RWPE2 (cell line): ENCODE measurements at regions not wholly inside any gene's neighbourhood (a gene's known extent, or its start where the extent isn't known, plus 50 kb on each side); places are given as distances from the start of the nearest gene placed in this dataset.

ENCODE experiments used
- ATAC-seq: fragments of 200-7000 bp; cut with Tn5 transposase; 3 replicates; pipeline ENCODE4 v1.9.1; 2021; ENCODE audit warnings: low read depth
- DNase-seq: peaks from one replicate; pipeline ENCODE4 v3.0.0-alpha.2; 2020; ENCODE audit warnings: low spot score
- H3K27ac ChIP-seq: fragments of 450-650 bp; 2 replicates; pipeline ENCODE4 v1.5.1; 2017; ENCODE audit warnings: mild to moderate bottlenecking; ENCODE audit not compliant: poor library complexity, severe bottlenecking
- H3K27me3 ChIP-seq: fragments of 250-450 bp; sonication (Bioruptor Pico); 2 replicates; pipeline ENCODE4 v1.5.1; 2021; ENCODE audit warnings: mild to moderate bottlenecking, moderate library complexity; ENCODE audit not compliant: insufficient read depth, poor library complexity, severe bottlenecking
- H3K36me3 ChIP-seq: fragments of 250-450 bp; sonication (Bioruptor Pico); 2 replicates; pipeline ENCODE4 v1.5.1; 2020; ENCODE audit warnings: low read depth, mild to moderate bottlenecking, moderate library complexity
- H3K4me1 ChIP-seq: fragments of 250-450 bp; sonication (Bioruptor Pico); 2 replicates; pipeline ENCODE4 v1.5.1; 2021; ENCODE audit warnings: mild to moderate bottlenecking, moderate library complexity; ENCODE audit not compliant: insufficient read depth, poor library complexity, severe bottlenecking
- H3K4me3 ChIP-seq: fragments of 250-450 bp; sonication (Bioruptor Pico); 2 replicates; pipeline ENCODE4 v1.5.1; 2021; ENCODE audit warnings: mild to moderate bottlenecking, moderate library complexity; ENCODE audit not compliant: severe bottlenecking
- H3K9me3 ChIP-seq: fragments of 250-450 bp; sonication (Bioruptor Pico); 2 replicates; pipeline ENCODE4 v1.5.1; 2021; ENCODE audit warnings: mild to moderate bottlenecking, moderate library complexity; ENCODE audit not compliant: severe bottlenecking
- TF ChIP-seq, protein P1 (sequence below): fragments of 450-650 bp; IDR thresholded peaks from one replicate; pipeline ENCODE4 v1.5.1; 2017; ENCODE audit warnings: mild to moderate bottlenecking, moderate library complexity; ENCODE audit not compliant: poor library complexity, severe bottlenecking

DNA sequence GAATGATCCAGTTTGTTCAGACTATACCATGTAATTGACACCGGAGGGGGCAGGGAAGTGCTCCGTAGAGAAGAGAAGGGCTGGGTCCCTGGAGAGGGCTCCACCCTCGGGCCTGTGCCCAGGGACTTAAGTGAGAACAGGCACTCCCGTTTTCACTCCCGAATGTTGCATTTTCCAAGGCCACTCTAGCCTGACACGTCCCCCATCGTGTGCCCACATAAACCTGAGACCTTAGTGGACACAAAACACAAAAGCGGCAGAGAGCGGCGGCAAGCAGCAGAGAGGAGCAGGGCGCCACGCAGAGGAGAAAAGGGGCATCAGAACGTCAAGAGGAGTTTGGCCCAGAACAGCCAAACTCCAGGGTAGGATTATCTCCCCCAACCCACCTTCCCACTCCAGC is 1405.1 kb downstream of the GRIK2 start:
- TF ChIP-seq, protein P1, sequence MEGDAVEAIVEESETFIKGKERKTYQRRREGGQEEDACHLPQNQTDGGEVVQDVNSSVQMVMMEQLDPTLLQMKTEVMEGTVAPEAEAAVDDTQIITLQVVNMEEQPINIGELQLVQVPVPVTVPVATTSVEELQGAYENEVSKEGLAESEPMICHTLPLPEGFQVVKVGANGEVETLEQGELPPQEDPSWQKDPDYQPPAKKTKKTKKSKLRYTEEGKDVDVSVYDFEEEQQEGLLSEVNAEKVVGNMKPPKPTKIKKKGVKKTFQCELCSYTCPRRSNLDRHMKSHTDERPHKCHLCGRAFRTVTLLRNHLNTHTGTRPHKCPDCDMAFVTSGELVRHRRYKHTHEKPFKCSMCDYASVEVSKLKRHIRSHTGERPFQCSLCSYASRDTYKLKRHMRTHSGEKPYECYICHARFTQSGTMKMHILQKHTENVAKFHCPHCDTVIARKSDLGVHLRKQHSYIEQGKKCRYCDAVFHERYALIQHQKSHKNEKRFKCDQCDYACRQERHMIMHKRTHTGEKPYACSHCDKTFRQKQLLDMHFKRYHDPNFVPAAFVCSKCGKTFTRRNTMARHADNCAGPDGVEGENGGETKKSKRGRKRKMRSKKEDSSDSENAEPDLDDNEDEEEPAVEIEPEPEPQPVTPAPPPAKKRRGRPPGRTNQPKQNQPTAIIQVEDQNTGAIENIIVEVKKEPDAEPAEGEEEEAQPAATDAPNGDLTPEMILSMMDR: no peak
- H3K4me1 ChIP-seq: no peaks in the 10 kb centered on the region
- ATAC-seq (no peak), DNase-seq (no peak)
- no peaks in the 10 kb centered on the region for H3K27me3 ChIP-seq
- no peak overlapping the region for H3K4me3 ChIP-seq
- no peaks in the 10 kb centered on the region for H3K36me3 ChIP-seq
- H3K27ac ChIP-seq: no peak overlapping the region
- H3K9me3 ChIP-seq: no peaks in the 10 kb centered on the region

DNA sequence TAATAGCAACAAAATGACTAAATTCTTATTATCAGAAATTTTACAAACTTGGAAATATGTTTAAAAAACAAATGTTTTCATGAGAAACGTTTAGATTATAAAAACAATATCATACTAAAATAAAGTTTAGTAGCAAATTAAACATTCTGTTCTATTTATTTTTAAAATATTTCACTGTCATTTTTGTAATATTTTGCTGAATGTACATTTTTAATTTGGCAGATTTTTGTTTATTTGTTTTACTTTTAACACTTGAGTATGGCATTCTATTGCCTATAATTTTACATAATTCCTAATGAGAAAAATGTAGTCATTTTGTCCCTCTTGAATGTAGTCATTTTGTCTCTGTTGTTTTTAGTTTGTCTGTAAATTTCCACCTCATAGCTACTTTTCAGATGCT is 1400.2 kb downstream of the GRIK2 start:
- no peak for ATAC-seq
- no peaks in the 10 kb centered on the region for H3K4me1 ChIP-seq
- H3K36me3 ChIP-seq: no peaks in the 10 kb centered on the region
- no peaks in the 10 kb centered on the region for H3K9me3 ChIP-seq
- DNase-seq: no peak
- H3K27me3 ChIP-seq: no peaks in the 10 kb centered on the region
- TF ChIP-seq, protein P1: no peak
- no peak overlapping the region for H3K27ac ChIP-seq
- no peak overlapping the region for H3K4me3 ChIP-seq

GRCh38 chr6:102774326-102774725 is 1380.8 kb downstream of the GRIK2 start:
- no peak for ATAC-seq
- TF ChIP-seq, protein P1: no peak
- Histone ChIP-seq H3K27me3 (no peaks in the 10 kb centered on the region), H3K9me3 (no peaks in the 10 kb centered on the region), H3K4me3 (no peak overlapping the region), H3K27ac (no peak overlapping the region), H3K36me3 (no peaks in the 10 kb centered on the region), H3K4me1 (no peaks in the 10 kb centered on the region)
- no peak for DNase-seq

DNA sequence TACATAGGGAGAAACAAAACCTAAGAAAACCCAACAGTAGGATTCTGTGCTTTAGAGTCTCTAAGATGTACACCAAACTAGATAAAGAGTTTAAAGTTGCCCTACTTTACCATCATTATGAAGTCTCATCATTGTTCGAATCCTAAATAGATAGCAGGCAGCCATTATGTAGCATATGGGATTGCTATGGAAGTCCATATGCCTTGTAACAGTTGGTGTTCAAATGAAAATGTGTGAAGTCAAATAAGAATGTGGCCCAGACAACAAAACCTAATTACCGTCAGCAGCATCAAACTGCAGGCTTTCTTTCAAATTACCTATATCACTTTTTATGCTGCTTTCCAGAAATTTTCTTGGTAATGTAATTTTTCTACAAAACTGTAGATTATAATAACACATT is 1380.1 kb downstream of the GRIK2 start:
- TF ChIP-seq, protein P1: no peak
- no peaks in the 10 kb centered on the region for H3K36me3 ChIP-seq
- no peak for DNase-seq
- ATAC-seq: no peak
- no peaks in the 10 kb centered on the region for H3K9me3 ChIP-seq
- H3K4me3 ChIP-seq: no peak overlapping the region
- no peaks in the 10 kb centered on the region for H3K27me3 ChIP-seq
- no peak overlapping the region for H3K27ac ChIP-seq
- H3K4me1 ChIP-seq: no peaks in the 10 kb centered on the region

DNA sequence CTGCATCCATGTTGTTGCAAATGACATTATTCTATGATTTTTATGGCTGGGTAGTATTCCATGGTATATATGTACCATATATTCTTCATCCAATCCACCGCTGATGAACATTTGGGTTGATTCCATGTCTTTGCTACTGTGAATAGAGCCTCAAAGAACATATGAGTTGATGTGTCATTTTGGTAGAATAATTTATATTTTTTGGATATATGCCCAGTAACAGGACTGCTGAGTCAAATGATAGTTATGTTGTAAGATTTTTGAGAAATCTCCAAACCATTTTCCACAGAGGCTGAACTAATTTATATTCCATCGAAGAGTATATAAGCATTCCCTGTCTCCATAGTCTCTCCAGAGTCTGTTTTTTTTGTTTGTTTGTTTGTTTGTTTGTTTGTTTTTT is 1373.5 kb downstream of the GRIK2 start:
- H3K27me3 ChIP-seq: no peaks in the 10 kb centered on the region
- H3K4me1 ChIP-seq: no peaks in the 10 kb centered on the region
- H3K36me3 ChIP-seq: no peaks in the 10 kb centered on the region
- ATAC-seq (peak; percentile 55), DNase-seq (no peak)
- H3K4me3 ChIP-seq: no peak overlapping the region
- TF ChIP-seq, protein P1: no peak
- no peak overlapping the region for H3K27ac ChIP-seq
- H3K9me3 ChIP-seq: no peaks in the 10 kb centered on the region
